Endothelial cell of umbilical vein (primary cell): ENCODE measurements at regions not wholly inside any gene's neighbourhood (a gene's known extent, or its start where the extent isn't known, plus 50 kb on each side); places are given as distances from the start of the nearest gene placed in this dataset.

ENCODE experiments used
- BruUV-seq: library from RNA; stranded (reverse); fragments of 400-500 nt; replicated peaks from 2 replicates; lab custom pipeline; 2021; lab: Mats Ljungman, UMichigan
- CTCF ChIA-PET: fragments of 300-600, 350-600 bp; sonication (Branson Sonifier 250); formaldehyde crosslinking; loops from one replicate; lab custom pipeline; 2021; ENCODE audit warnings: antibody characterized with exemption, inconsistent platforms; lab: Charles Lee
- POLR2A ChIA-PET: fragments of 300-600, 350-600 bp; sonication (Branson Sonifier 250); formaldehyde crosslinking; loops from one replicate; lab custom pipeline; 2021; ENCODE audit warnings: antibody characterized with exemption, inconsistent platforms; lab: Charles Lee
- DNase-seq: peaks from one replicate; pipeline ENCODE4 v3.0.0-alpha.2; 2011; ENCODE audit warnings: low read depth, low spot score
- FAIRE-seq: peaks from 2 replicates; lab custom pipeline; 2011; peaks lifted over from hg19 to GRCh38; lab: Jason Lieb, UNC
- H2AFZ ChIP-seq: 2 replicates; pipeline ENCODE4 v1.6.0; 2012; ENCODE audit warnings: low read depth, low read length, control low read depth, inconsistent platforms
- H3K27ac ChIP-seq: 2 replicates; pipeline ENCODE4 v1.5.1; 2011; ENCODE audit warnings: low read depth, mild to moderate bottlenecking, control low read depth, low read length, moderate library complexity; ENCODE audit not compliant: insufficient read depth
- H3K27me3 ChIP-seq, 2 experiments: 2 replicates each; pipeline versions ENCODE4 v1.6.0 to v1.6.1; 2011; ENCODE audit warnings: low read length in 2 of 2, mixed read lengths in 1 of 2; ENCODE audit not compliant: control insufficient read depth in 2 of 2, insufficient read depth in 2 of 2
- H3K36me3 ChIP-seq, 2 experiments: 2 replicates in 1 of 2; 3 replicates in 1 of 2; pipeline ENCODE4 v1.5.1; 2011; ENCODE audit warnings: low read length in 2 of 2, mild to moderate bottlenecking in 1 of 2, moderate library complexity in 1 of 2; ENCODE audit not compliant: control insufficient read depth in 2 of 2, insufficient read depth in 2 of 2; ENCODE audit errors: extremely low read depth in 1 of 2
- H3K4me1 ChIP-seq: 3 replicates; pipeline ENCODE4 v1.5.1; 2011; ENCODE audit warnings: mild to moderate bottlenecking, low read length; ENCODE audit not compliant: control insufficient read depth, insufficient read depth; ENCODE audit errors: extremely low read depth
- H3K4me2 ChIP-seq: 2 replicates; pipeline ENCODE4 v1.6.1; 2011; ENCODE audit warnings: low read length, control low read depth, mixed read lengths; ENCODE audit not compliant: insufficient read depth
- H3K4me3 ChIP-seq, 3 experiments: fragments of 200-600 bp in 1 of 3; sonication (generic), shearing (Covaris generic) in 1 of 3; replicated peaks in 1 of 3; 2 replicates each; pipeline ENCODE4 v1.5.1; 2011 to 2016; ENCODE audit warnings: control low read depth in 3 of 3, low read length in 3 of 3, mild to moderate bottlenecking in 2 of 3, inconsistent platforms in 1 of 3, low read depth in 1 of 3, moderate library complexity in 1 of 3; ENCODE audit not compliant: insufficient read depth in 1 of 3
- H3K79me2 ChIP-seq: 2 replicates; pipeline ENCODE4 v1.6.0; 2012; ENCODE audit warnings: low read length, inconsistent platforms; ENCODE audit not compliant: control insufficient read depth, insufficient read depth
- H3K9ac ChIP-seq: replicated peaks from 2 replicates; pipeline ENCODE3; 2011; ENCODE audit warnings: low read length, control low read depth; ENCODE audit not compliant: insufficient read depth; ENCODE audit errors: extremely low read depth
- H3K9me1 ChIP-seq: replicated peaks from 3 replicates; pipeline ENCODE4 v1.6.0; 2011; ENCODE audit warnings: mild to moderate bottlenecking, low read length; ENCODE audit not compliant: control insufficient read depth, insufficient read depth; ENCODE audit errors: extremely low read depth
- H3K9me3 ChIP-seq: replicated peaks from 2 replicates; pipeline ENCODE4 v1.5.1; 2012; ENCODE audit warnings: low read length, inconsistent platforms; ENCODE audit not compliant: control insufficient read depth, insufficient read depth
- H4K20me1 ChIP-seq: replicated peaks from 2 replicates; pipeline ENCODE3; 2011; ENCODE audit warnings: mild to moderate bottlenecking, low read length; ENCODE audit not compliant: control insufficient read depth, insufficient read depth; ENCODE audit errors: extremely low read depth
- FOS ChIP-seq: IDR thresholded peaks from 2 replicates; pipeline ENCODE4 v1.6.1; 2011; ENCODE audit warnings: mild to moderate bottlenecking, low read length, moderate library complexity, borderline replicate concordance; ENCODE audit not compliant: insufficient read depth
- GATA2 ChIP-seq: IDR thresholded peaks from 2 replicates; pipeline ENCODE4 v1.7.0; 2011; ENCODE audit warnings: low read depth, mild to moderate bottlenecking, moderate library complexity, mixed read lengths, low read length; ENCODE audit not compliant: insufficient read length, insufficient read depth
- JUN ChIP-seq: IDR thresholded peaks from 2 replicates; pipeline ENCODE4 v1.6.1; 2011; ENCODE audit warnings: borderline replicate concordance, low read depth; ENCODE audit not compliant: insufficient read length, insufficient read depth
- MYC ChIP-seq: IDR thresholded peaks from one replicate; pipeline ENCODE4 v1.6.1; 2011; ENCODE audit warnings: mild to moderate bottlenecking, low read depth, low read length
- POLR2A ChIP-seq: IDR thresholded peaks from 2 replicates; pipeline ENCODE4 v1.6.1; 2012; ENCODE audit warnings: low read depth, mild to moderate bottlenecking, control low read depth, low read length
- POLR2AphosphoS5 ChIP-seq: IDR thresholded peaks from 2 replicates; pipeline ENCODE4 v1.6.1; 2012; ENCODE audit warnings: low read depth, mild to moderate bottlenecking, control low read depth, low read length, moderate library complexity; ENCODE audit not compliant: insufficient read depth
- dilution Hi-C: fragments of 300-500 bp; cut with MboI; formaldehyde crosslinking; loops from one replicate; pipeline ENCODE4 v1.15.0; 2019; ENCODE audit warnings: low sequenced_read_pairs; ENCODE audit not compliant: extremely low pct_ligation_motif_present
- intact Hi-C: fragments of 100-400 bp; cut with micrococcal nuclease; formaldehyde crosslinking; loops from one replicate; pipeline ENCODE4 v1.10.0; 2022
- TF ChIP-seq, protein P1 (sequence below), 2 donors: IDR thresholded peaks; 1 replicate in 1 of 2; 2 replicates in 1 of 2; pipeline ENCODE4 v1.5.1; 2011; ENCODE audit warnings: low read length in 2 of 2, mild to moderate bottlenecking in 2 of 2, moderate library complexity in 2 of 2, control low read depth in 1 of 2, inconsistent platforms in 1 of 2, low read depth in 1 of 2; ENCODE audit not compliant: insufficient read depth in 1 of 2; ENCODE audit errors: extremely low read depth in 1 of 2
- TF ChIP-seq, protein P2 (sequence below): IDR thresholded peaks from 2 replicates; pipeline ENCODE4 v1.6.1; 2011; ENCODE audit not compliant: insufficient read depth, insufficient read length

DNA sequence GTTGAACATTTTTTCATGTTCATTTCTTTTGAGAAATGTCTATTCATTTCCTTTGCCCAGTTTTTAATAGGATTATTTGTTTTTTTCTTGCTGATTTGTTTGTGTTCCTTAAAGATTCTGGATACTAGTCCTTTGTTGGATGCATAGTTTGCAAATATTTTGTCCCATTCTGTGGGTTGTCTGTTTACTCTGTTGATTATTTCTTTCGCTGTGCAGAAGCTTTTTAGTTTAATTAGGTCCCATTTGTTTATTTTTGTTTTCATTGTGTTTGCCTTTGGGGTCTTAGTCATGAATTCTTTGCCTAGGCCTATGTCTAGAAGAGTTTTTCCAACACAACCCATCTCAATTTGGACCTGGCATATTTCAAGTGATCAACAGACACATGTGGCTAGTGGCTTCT is 116.1 kb upstream of the GALNT2 start:
- dilution Hi-C loops = no loop called here
- H3K9me1 ChIP-seq = no peaks in the 10 kb centered on the region
- H3K9me3 ChIP-seq = no peaks in the 10 kb centered on the region
- H3K9ac ChIP-seq = no peak overlapping the region
- H3K4me3 ChIP-seq = no peak overlapping the region
- no peaks in the 10 kb centered on the region for H3K4me1 ChIP-seq
- BruUV-seq = no TSS peak
- H2AFZ ChIP-seq = no peak overlapping the region
- TF ChIP-seq GATA2 (no peak), POLR2AphosphoS5 (no peak), POLR2A (no peak), FOS (no peak), MYC (no peak), JUN (no peak)
- TF ChIP-seq, protein P1, sequence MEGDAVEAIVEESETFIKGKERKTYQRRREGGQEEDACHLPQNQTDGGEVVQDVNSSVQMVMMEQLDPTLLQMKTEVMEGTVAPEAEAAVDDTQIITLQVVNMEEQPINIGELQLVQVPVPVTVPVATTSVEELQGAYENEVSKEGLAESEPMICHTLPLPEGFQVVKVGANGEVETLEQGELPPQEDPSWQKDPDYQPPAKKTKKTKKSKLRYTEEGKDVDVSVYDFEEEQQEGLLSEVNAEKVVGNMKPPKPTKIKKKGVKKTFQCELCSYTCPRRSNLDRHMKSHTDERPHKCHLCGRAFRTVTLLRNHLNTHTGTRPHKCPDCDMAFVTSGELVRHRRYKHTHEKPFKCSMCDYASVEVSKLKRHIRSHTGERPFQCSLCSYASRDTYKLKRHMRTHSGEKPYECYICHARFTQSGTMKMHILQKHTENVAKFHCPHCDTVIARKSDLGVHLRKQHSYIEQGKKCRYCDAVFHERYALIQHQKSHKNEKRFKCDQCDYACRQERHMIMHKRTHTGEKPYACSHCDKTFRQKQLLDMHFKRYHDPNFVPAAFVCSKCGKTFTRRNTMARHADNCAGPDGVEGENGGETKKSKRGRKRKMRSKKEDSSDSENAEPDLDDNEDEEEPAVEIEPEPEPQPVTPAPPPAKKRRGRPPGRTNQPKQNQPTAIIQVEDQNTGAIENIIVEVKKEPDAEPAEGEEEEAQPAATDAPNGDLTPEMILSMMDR (IDR thresholded peaks at IDR 0.05; ENCODE audit: extremely low read depth in 1 of 2, insufficient read depth in 1 of 2, low read depth in 1 of 2, low read length in 2 of 2) = no peak
- TF ChIP-seq, protein P2, sequence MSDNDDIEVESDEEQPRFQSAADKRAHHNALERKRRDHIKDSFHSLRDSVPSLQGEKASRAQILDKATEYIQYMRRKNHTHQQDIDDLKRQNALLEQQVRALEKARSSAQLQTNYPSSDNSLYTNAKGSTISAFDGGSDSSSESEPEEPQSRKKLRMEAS = no peak
- no peak overlapping the region for H3K27ac ChIP-seq
- POLR2A ChIA-PET = no interaction called here
- CTCF ChIA-PET = no interaction called here
- intact Hi-C loops = no loop called here
- DNase-seq = no peak
- no peaks in the 10 kb centered on the region for H3K36me3 ChIP-seq
- FAIRE-seq = no peak
- H4K20me1 ChIP-seq = no peaks in the 10 kb centered on the region
- no peaks in the 10 kb centered on the region for H3K27me3 ChIP-seq
- H3K79me2 ChIP-seq = no peaks in the 10 kb centered on the region
- H3K4me2 ChIP-seq = no peak overlapping the region
